Brain microvascular endothelial cell (primary cell): ENCODE measurements at regions not wholly inside any gene's neighbourhood (a gene's known extent, or its start where the extent isn't known, plus 50 kb on each side); places are given as distances from the start of the nearest gene placed in this dataset.
A peak's percentile ranks its signal among the peaks of the same experiment; 100 is the strongest.

Experiments used
- DNase-seq: peaks from one replicate; pipeline ENCODE4 v3.0.0-alpha.2; 2020
- H3K27ac ChIP-seq: fragments of 250-450 bp; sonication (Bioruptor Pico); 2 replicates; pipeline ENCODE4 v1.5.1; 2020; ENCODE audit warnings: mild to moderate bottlenecking, moderate library complexity
- H3K27me3 ChIP-seq: fragments of 250-450 bp; sonication (Bioruptor Pico); replicated peaks from 2 replicates; pipeline ENCODE4 v1.5.1; 2020; ENCODE audit warnings: mild to moderate bottlenecking
- H3K36me3 ChIP-seq: fragments of 250-450 bp; sonication (Bioruptor Pico); replicated peaks from 2 replicates; pipeline ENCODE4 v1.5.1; 2020; ENCODE audit warnings: mild to moderate bottlenecking
- H3K4me3 ChIP-seq: 2 replicates; pipeline ENCODE4 v1.5.1; 2011; ENCODE audit warnings: low read depth, mild to moderate bottlenecking, control low read depth, low read length, moderate library complexity
- CTCF ChIP-seq: IDR thresholded peaks from 2 replicates; pipeline ENCODE4 v1.5.1; 2011; ENCODE audit warnings: low read depth, mild to moderate bottlenecking, moderate library complexity, low read length, control low read depth, inconsistent platforms; ENCODE audit errors: missing control alignments
- in situ Hi-C: cut with HindIII; loops from 2 replicates; pipeline ENCODE4 v1.10.0; 2017; ENCODE audit warnings: low sequenced_read_pairs, low pct_ligation_motif_present

GRCh38 chr4:32460972-32461371 is 1740.8 kb downstream of the PCDH7 start:
- no peaks in the 10 kb centered on the region for H3K27me3 ChIP-seq
- DNase-seq = no peak
- TF ChIP-seq CTCF = no peak
- in situ Hi-C loops = no loop called here
- no peaks in the 10 kb centered on the region for H3K36me3 ChIP-seq
- H3K27ac ChIP-seq = no peak overlapping the region
- no peak overlapping the region for H3K4me3 ChIP-seq

GRCh38 chr4:32462944-32463343 is 1742.8 kb downstream of the PCDH7 start:
- Histone ChIP-seq H3K27ac (no peak overlapping the region), H3K27me3 (no peaks in the 10 kb centered on the region), H3K36me3 (no peaks in the 10 kb centered on the region), H3K4me3 (no peak overlapping the region)
- peak; percentile 12 for DNase-seq
- in situ Hi-C loops = no loop called here
- TF ChIP-seq CTCF = peak; percentile 63

GRCh38 chr4:32470087-32470585 is 1750.0 kb downstream of the PCDH7 start:
- DNase-seq = no peak
- no peak overlapping the region for H3K4me3 ChIP-seq
- no peaks in the 10 kb centered on the region for H3K27me3 ChIP-seq
- TF ChIP-seq CTCF = no peak
- no peaks in the 10 kb centered on the region for H3K36me3 ChIP-seq
- no peak overlapping the region for H3K27ac ChIP-seq
- in situ Hi-C loops = no loop called here

GRCh38 chr4:32472918-32473317 is 1752.7 kb downstream of the PCDH7 start:
- H3K4me3 ChIP-seq = no peak overlapping the region
- H3K36me3 ChIP-seq = no peaks in the 10 kb centered on the region
- no peak for TF ChIP-seq CTCF
- no peak overlapping the region for H3K27ac ChIP-seq
- in situ Hi-C loops = no loop called here
- DNase-seq = no peak
- no peaks in the 10 kb centered on the region for H3K27me3 ChIP-seq

GRCh38 chr4:32475710-32476109 is 1755.5 kb downstream of the PCDH7 start:
- Histone ChIP-seq H3K27ac (no peak overlapping the region), H3K27me3 (no peaks in the 10 kb centered on the region), H3K4me3 (no peak overlapping the region), H3K36me3 (no peaks in the 10 kb centered on the region)
- no peak for TF ChIP-seq CTCF
- no peak for DNase-seq
- in situ Hi-C loops = no loop called here

GRCh38 chr4:32477518-32477917 is 1757.3 kb downstream of the PCDH7 start:
- Histone ChIP-seq H3K36me3 (no peaks in the 10 kb centered on the region), H3K4me3 (no peak overlapping the region), H3K27ac (no peak overlapping the region), H3K27me3 (no peaks in the 10 kb centered on the region)
- in situ Hi-C loops = no loop called here
- no peak for DNase-seq
- no peak for TF ChIP-seq CTCF
